HG02840 (cell line): ENCODE measurements at regions not wholly inside any gene's neighbourhood (a gene's known extent, or its start where the extent isn't known, plus 50 kb on each side); places are given as distances from the start of the nearest gene placed in this dataset.
"Not testable (repeated sequence)": the region's sequence is repeated elsewhere in the genome, so short reads cannot be mapped to it uniquely, and the experiment has no call there.

ENCODE experiments used
- ATAC-seq: cut with Tn5 transposase; IDR thresholded peaks from one replicate; pipeline ENCODE4 v1.9.1; 2021; ENCODE audit warnings: mild to moderate bottlenecking, moderate library complexity, moderate number of reproducible peaks; ENCODE audit not compliant: unreplicated experiment, low FRiP score

DNA sequence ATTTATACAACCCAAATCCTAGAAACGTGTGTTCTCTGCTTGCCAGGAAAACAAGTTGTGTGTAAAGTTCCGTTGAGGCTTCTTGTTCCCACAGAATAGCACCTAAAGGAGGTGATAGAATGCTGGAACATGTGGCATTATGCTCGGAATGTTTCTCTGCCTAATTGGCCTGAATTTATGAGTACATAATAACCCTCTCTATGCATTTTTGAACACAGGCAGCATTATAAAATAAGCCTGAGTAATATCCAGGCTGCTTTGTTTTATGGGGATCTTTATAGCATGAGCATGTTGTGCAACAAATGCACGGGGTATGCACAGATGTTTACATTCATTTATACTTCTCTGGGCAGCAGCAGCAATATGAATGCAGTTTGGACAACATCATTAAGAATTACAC, 385.7 kb downstream of the MBD2 start:
- ATAC-seq, result no peak

GRCh38 chr18:53821141-53821540, 403.3 kb downstream of the MBD2 start:
- ATAC-seq, result not testable (repeated sequence)

DNA sequence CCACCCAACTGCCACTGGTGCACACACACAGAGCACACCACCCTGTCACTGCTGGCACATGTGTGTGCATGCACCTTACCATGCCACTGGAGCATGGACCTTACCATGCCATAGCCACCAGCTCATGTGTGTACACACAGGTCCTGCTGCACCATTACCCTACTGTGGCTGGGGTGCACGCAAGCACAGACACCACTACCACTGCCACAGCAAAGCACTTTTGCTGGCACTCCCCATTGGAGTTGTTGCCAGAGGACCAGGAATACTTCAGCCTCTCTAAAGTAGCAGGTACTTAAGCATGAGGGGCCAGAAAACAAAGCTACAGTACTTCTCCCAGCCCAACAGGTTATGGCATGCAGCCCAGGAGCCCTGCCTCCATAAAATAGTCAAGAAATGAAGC, 404.8 kb downstream of the MBD2 start:
- no peak for ATAC-seq

DNA sequence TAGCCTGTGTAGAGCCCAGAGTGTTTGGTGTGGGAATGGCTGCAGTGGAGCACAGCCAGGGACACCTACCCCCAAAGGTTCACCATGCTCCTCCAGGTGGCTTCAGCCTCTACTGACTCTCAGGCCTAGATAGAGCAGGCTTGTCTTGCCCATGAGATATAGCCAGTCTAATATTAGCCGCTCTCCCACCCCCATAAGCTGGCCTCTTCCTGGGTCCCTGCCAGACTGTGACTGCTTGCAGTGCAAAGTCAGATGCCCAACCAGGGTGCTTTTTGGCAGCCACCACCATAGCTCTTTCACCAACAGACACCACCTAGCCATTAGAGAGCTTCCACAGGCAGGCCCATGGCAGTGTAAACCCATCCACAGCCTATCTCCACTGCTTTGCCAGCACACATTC, 405.3 kb downstream of the MBD2 start:
- ATAC-seq, result no peak

GRCh38 chr18:53817976-53818950, 406.2 kb downstream of the MBD2 start:
- no peak for ATAC-seq

DNA sequence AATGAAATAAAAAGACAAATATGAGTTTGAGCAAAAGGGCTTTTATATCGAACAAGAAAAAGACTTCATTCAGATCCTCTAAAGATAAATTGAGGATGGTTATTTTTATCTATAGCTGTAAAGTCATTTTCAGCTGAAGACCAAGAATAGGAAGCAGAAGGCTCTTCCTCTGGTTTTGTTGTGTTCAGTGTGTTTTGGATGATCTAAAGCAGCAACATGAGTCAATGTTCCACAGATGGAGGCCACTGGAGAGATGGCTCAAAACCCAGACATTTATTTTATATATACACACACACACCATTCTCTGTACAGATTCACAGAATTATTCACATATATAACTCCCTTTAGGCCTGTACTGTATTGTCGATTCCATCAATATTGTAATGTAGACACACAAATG, 424.3 kb downstream of the MBD2 start:
- ATAC-seq, result no peak

- ATAC-seq, result no peak
These were observed 425.3 kb downstream of the MBD2 start for GRCh38 chr18:53799134-53799533.

DNA sequence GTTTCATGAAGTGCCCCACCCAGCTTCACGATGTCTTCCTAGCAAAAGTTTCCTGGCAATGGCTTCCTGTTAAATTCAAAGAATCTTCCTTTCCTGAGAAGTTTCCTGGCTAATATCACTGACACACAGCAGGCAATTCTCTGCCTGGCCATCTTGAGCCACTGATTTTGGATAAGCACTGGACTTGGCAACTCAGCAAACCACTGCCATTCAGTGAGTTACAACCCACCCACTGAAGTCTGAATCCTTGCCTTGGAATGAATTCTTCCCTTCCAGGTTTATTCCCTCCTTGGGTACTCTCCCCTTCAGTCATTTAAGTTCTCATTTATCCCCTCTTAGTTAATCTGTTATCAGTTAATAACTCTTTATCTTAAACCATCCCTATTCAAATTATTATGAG, 426.0 kb downstream of the MBD2 start:
- ATAC-seq, result no peak

GRCh38 chr18:53797998-53798495, 426.4 kb downstream of the MBD2 start:
- ATAC-seq, result no peak

GRCh38 chr18:53796040-53796729, 428.3 kb downstream of the MBD2 start:
- ATAC-seq, result peak; percentile 70

- no peak for ATAC-seq
These were observed 428.9 kb downstream of the MBD2 start for GRCh38 chr18:53795610-53796009.

GRCh38 chr18:53795061-53795460, 429.4 kb downstream of the MBD2 start:
- ATAC-seq, result no peak

GRCh38 chr18:53792762-53793161, 431.7 kb downstream of the MBD2 start:
- ATAC-seq, result no peak

GRCh38 chr18:53790786-53791185, 433.7 kb downstream of the MBD2 start:
- no peak for ATAC-seq

GRCh38 chr18:53789376-53790247, 434.9 kb downstream of the MBD2 start:
- ATAC-seq, result no peak

GRCh38 chr18:53785811-53786210, 438.7 kb downstream of the MBD2 start:
- ATAC-seq, result no peak

- ATAC-seq, result no peak
These were observed 440.2 kb downstream of the MBD2 start for GRCh38 chr18:53784253-53784652.

GRCh38 chr18:53780666-53781065, 443.8 kb downstream of the MBD2 start:
- ATAC-seq, result no peak

GRCh38 chr18:53772293-53772692, 452.2 kb downstream of the MBD2 start:
- ATAC-seq, result no peak

DNA sequence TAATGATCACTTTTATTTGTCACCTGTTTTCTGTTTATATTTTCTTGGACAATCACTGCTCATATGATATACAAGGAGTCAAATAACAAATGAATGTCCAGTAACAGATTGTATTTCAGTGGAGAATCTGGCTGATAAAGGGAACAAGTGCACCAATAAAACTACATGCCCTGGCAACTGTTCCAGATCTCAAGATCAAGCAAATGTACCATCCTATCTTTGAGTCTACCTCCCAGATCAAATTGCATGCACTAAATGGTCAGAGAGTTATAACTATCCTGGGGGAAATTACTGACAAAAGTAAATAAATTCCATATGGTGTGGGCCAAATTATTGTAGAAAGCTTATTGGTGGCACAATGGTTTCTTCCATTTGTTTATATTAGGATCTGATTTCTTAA, 452.8 kb downstream of the MBD2 start:
- ATAC-seq, result no peak

DNA sequence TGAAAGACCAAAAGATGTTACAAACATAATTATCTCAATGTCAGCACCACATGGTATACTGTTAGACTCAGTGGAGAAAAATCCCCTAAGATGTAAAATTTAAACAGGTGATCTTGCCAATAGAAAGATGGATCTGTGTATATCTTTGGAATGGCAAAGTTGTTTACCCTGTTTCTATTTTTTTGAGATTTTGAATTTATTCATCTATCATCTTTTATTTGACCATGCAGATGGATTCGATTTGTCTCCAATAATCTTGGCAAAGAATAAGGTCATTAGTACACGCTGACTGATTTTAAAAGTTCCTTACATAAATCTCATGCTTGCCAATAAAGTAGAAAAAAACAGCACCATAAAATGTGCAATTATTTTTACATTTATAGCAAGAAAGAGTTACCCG, 459.3 kb downstream of the MBD2 start:
- ATAC-seq, result no peak
